Stimulated activated CD4-positive, alpha-beta T cell treated with anti-CD3 and anti-CD28 coated beads, Interleukin-4, amount 100 ng/mL, for 48 hours (primary cell): ENCODE measurements at regions not wholly inside any gene's neighbourhood (a gene's known extent, or its start where the extent isn't known, plus 50 kb on each side); places are given as distances from the start of the nearest gene placed in this dataset.

Experiments used
- DNase-seq, 2 donors: peaks; one replicate each; pipeline ENCODE4 v3.0.0-alpha.2; 2020; ENCODE audit warnings: low read depth in 2 of 2

GRCh38 chr5:174335682-174336364, 290.3 kb downstream of the NSG2 start:
- no peak for DNase-seq

- DNase-seq = no peak
Measured at GRCh38 chr5:174336479-174336878, 291.0 kb downstream of the NSG2 start.

GRCh38 chr5:174337276-174338184, 292.0 kb downstream of the NSG2 start:
- no peak for DNase-seq

- DNase-seq = no peak
Measured at GRCh38 chr5:174338185-174339010, 292.9 kb downstream of the NSG2 start.

GRCh38 chr5:174339130-174339529, 293.6 kb downstream of the NSG2 start:
- no peak for DNase-seq

GRCh38 chr5:174340226-174340625, 294.7 kb downstream of the NSG2 start:
- no peak for DNase-seq

- no peak for DNase-seq
Measured at GRCh38 chr5:174342696-174343095, 297.2 kb downstream of the NSG2 start.

GRCh38 chr5:174343826-174344225, 298.3 kb downstream of the NSG2 start:
- no peak for DNase-seq

- DNase-seq = no peak
Measured at GRCh38 chr5:174344335-174344734, 298.8 kb downstream of the NSG2 start.

GRCh38 chr5:174347183-174347582, 301.7 kb downstream of the NSG2 start:
- DNase-seq = no peak

GRCh38 chr5:174348311-174348981, 302.9 kb downstream of the NSG2 start:
- no peak for DNase-seq

- DNase-seq = no peak
Measured at GRCh38 chr5:174352681-174353080, 307.2 kb downstream of the NSG2 start.

GRCh38 chr5:174354571-174354970, 309.1 kb downstream of the NSG2 start:
- no peak for DNase-seq

- no peak for DNase-seq
Measured at GRCh38 chr5:174355208-174355612, 309.7 kb downstream of the NSG2 start.

- DNase-seq = no peak
Measured at GRCh38 chr5:174355995-174356394, 310.5 kb downstream of the NSG2 start.

- no peak for DNase-seq
Measured at GRCh38 chr5:174356536-174356935, 311.0 kb downstream of the NSG2 start.

GRCh38 chr5:174358276-174358675, 312.8 kb downstream of the NSG2 start:
- DNase-seq = no peak

GRCh38 chr5:174359071-174359470, 313.6 kb downstream of the NSG2 start:
- DNase-seq = no peak

GRCh38 chr5:174362514-174362913, 317.0 kb downstream of the NSG2 start:
- DNase-seq = no peak

- DNase-seq = no peak
Measured at GRCh38 chr5:174363934-174364333, 318.4 kb downstream of the NSG2 start.

GRCh38 chr5:174364676-174365075, 319.2 kb downstream of the NSG2 start:
- DNase-seq = no peak
